Activated CD8-positive, alpha-beta T cell treated with anti-CD3 and anti-CD28 coated beads, Interleukin-2, amount 10 ng/mL, durations not matched to agents 7 days and 5 days (primary cell): ENCODE measurements at regions not wholly inside any gene's neighbourhood (a gene's known extent, or its start where the extent isn't known, plus 50 kb on each side); places are given as distances from the start of the nearest gene placed in this dataset.

Experiments used
- ATAC-seq: fragments of 150-1000 bp; cut with Tn5 transposase; one replicate; pipeline ENCODE4 v1.10.0; 2021; ENCODE audit warnings: moderate library complexity
- CTCF ChIA-PET: fragments of 350-600 bp; sonication (Branson Sonifier 250); formaldehyde crosslinking; loops from one replicate; lab custom pipeline; 2021; ENCODE audit warnings: antibody characterized with exemption; lab: Charles Lee
- POLR2A ChIA-PET: fragments of 350-600 bp; sonication (Branson Sonifier 250); formaldehyde crosslinking; loops from one replicate; lab custom pipeline; 2021; ENCODE audit warnings: antibody characterized with exemption; lab: Charles Lee
- DNase-seq: peaks from one replicate; pipeline ENCODE4 v3.0.0-alpha.2; 2020
- H3K27ac Mint-ChIP-seq: one replicate; pipeline ENCODE4 v1.8.0; 2021; ENCODE audit warnings: mild to moderate bottlenecking, mixed read lengths
- H3K27me3 Mint-ChIP-seq: one replicate; pipeline ENCODE4 v1.8.0; 2021; ENCODE audit warnings: low read depth, mixed read lengths
- H3K36me3 Mint-ChIP-seq: one replicate; pipeline ENCODE4 v1.8.0; 2021; ENCODE audit warnings: low read depth, mixed read lengths
- H3K4me1 Mint-ChIP-seq: one replicate; pipeline ENCODE4 v1.8.0; 2021; ENCODE audit warnings: low read depth, mixed read lengths
- H3K4me3 Mint-ChIP-seq: one replicate; pipeline ENCODE4 v1.8.0; 2021; ENCODE audit warnings: mild to moderate bottlenecking, mixed read lengths
- H3K9me3 Mint-ChIP-seq: one replicate; pipeline ENCODE4 v1.8.0; 2022; ENCODE audit warnings: mixed read lengths; ENCODE audit not compliant: insufficient read depth

DNA sequence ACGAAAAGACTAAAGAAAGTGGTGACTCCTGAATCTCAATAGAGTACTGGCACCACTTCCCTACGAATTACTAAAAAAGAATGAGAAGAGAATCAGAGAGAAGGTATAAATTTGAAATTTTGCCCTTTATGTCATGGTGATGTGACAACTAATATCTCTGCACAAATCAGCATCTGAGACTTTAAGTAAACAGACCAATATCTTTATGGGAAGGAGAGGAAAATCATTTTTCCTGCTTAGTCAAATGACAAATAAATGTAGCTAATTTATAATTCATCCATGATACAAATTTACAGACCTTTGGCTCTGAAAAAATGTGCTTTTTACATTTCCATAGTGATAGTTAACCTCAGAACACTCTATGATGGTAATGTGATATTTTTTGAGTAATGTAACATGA is 424.8 kb upstream of the EPHA5 start:
- Mint-ChIP-seq H3K4me3 (no peak overlapping the region), H3K27me3 (no peaks in the 10 kb centered on the region), H3K9me3 (peaks cover 3% of the 10 kb centered on the region), H3K27ac (no peak overlapping the region), H3K4me1 (no peaks in the 10 kb centered on the region), H3K36me3 (no peaks in the 10 kb centered on the region)
- ATAC-seq (no peak), DNase-seq (no peak)
- POLR2A ChIA-PET: no interaction called here
- CTCF ChIA-PET: no interaction called here

DNA sequence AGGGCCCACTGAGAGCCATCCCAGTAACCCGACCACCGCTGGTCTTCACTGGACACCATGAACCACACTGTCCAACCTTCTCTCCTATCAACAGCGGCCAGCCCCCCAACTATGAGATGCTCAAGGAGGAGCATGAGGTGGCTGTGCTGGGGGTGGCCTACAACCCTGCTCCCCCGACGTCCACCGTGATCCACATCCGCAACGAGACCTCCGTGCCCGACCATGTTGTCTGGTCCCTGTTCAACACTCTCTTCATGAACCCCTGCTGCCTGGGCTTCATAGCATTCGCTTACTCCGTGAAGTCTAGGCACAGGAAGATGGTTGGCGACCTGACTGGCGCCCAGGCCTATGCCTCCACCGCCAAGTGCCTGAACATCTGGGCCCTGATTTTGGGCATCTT is 423.8 kb upstream of the EPHA5 start:
- H3K27ac Mint-ChIP-seq: no peak overlapping the region
- peaks cover 3% of the 10 kb centered on the region for H3K9me3 Mint-ChIP-seq
- H3K4me1 Mint-ChIP-seq: no peaks in the 10 kb centered on the region
- CTCF ChIA-PET: no interaction called here
- ATAC-seq: no peak
- no peak for DNase-seq
- H3K27me3 Mint-ChIP-seq: no peaks in the 10 kb centered on the region
- POLR2A ChIA-PET: no interaction called here
- H3K4me3 Mint-ChIP-seq: no peak overlapping the region
- no peaks in the 10 kb centered on the region for H3K36me3 Mint-ChIP-seq

DNA sequence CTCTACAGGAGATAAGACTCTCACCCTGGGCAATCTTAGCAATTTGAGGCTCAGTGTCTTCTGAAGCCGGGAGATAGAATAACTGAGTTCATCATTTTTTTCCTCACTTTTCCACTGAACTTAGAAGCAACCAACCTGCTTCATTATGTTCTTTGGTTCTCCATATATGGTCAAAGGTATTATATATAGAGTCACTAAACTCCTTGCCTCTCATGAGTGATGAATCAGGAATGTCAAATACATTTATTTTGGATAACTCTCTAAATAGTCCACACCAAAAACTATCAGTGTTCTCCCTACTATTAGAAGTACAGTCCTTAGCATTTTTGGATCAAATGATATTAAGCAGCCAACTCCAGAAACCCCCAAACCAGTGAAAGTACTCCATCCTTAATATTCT is 421.5 kb upstream of the EPHA5 start:
- ATAC-seq (no peak), DNase-seq (no peak)
- no peaks in the 10 kb centered on the region for H3K4me1 Mint-ChIP-seq
- H3K9me3 Mint-ChIP-seq: peaks cover 6% of the 10 kb centered on the region
- H3K4me3 Mint-ChIP-seq: no peak overlapping the region
- POLR2A ChIA-PET: no interaction called here
- CTCF ChIA-PET: no interaction called here
- H3K27me3 Mint-ChIP-seq: no peaks in the 10 kb centered on the region
- H3K27ac Mint-ChIP-seq: no peak overlapping the region
- no peaks in the 10 kb centered on the region for H3K36me3 Mint-ChIP-seq

DNA sequence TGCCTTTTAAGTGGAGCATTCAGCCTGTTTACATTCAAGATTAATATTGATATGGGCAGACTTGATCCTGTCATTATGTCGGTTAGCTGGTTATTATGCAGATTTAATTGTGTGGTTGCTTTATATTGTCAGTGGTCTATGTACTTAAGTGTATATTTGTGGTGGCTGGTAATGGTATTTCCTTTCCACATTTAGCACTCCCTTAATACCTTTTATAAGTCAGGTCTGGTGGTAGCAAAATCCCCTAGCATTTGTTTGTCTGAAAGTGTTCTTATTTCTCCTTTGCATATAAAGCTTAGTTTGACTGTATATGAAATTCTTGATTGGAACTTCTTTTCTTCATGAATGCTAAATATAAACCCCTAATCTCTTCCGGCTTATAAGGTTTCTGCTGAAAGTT is 403.7 kb upstream of the EPHA5 start:
- ATAC-seq: no peak
- Mint-ChIP-seq H3K27me3 (no peaks in the 10 kb centered on the region), H3K4me1 (no peaks in the 10 kb centered on the region), H3K4me3 (no peak overlapping the region), H3K36me3 (no peaks in the 10 kb centered on the region), H3K27ac (no peak overlapping the region), H3K9me3 (peaks cover 9% of the 10 kb centered on the region)
- ChIA-PET CTCF (no interaction called here), POLR2A (no interaction called here)
- DNase-seq: no peak

DNA sequence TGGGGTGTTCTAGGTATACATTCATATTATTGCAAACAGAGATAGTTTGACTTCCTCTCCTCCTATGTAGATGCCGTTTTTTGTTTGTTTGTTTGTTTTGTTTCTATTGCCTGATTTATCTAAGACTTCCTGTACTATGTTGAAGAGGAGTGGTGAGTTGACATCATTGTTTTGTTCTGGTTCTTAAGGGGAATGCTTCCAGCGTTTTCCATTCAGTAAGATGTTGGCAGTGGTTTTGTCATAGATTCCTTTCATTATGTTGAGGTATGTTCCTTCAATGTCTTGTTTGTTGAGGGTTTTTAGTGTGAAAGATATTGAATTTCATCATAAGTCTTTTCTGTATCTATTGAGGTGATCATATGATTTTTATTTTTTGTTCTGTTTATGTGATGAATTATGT is 401.6 kb upstream of the EPHA5 start:
- Mint-ChIP-seq H3K9me3 (peaks cover 12% of the 10 kb centered on the region), H3K36me3 (no peaks in the 10 kb centered on the region), H3K4me3 (no peak overlapping the region), H3K27ac (no peak overlapping the region), H3K27me3 (no peaks in the 10 kb centered on the region), H3K4me1 (no peaks in the 10 kb centered on the region)
- ATAC-seq: no peak
- POLR2A ChIA-PET: no interaction called here
- DNase-seq: no peak
- CTCF ChIA-PET: no interaction called here

DNA sequence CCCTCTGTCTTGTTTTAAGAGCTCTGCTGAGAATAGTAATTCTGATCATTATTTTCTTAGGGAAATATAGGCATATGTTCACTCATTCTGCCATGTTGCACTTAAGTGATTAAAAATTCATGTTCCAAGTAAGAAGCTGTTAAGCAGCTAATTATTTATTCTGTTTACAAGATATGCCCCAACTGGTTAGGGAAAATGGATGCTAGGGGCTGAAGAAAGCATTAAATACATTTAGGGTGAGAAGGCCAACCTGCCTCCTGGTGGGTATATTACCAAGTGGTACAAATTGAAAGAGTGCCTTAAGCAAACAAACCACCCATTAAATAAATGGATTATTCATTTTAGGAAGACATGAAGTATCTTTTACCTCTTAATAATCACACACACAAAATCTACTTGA is 392.6 kb upstream of the EPHA5 start:
- no peak overlapping the region for H3K27ac Mint-ChIP-seq
- ChIA-PET POLR2A (no interaction called here), CTCF (no interaction called here)
- DNase-seq: no peak
- H3K4me3 Mint-ChIP-seq: no peak overlapping the region
- no peaks in the 10 kb centered on the region for H3K36me3 Mint-ChIP-seq
- ATAC-seq: no peak
- H3K9me3 Mint-ChIP-seq: no peaks in the 10 kb centered on the region
- no peaks in the 10 kb centered on the region for H3K4me1 Mint-ChIP-seq
- H3K27me3 Mint-ChIP-seq: no peaks in the 10 kb centered on the region

DNA sequence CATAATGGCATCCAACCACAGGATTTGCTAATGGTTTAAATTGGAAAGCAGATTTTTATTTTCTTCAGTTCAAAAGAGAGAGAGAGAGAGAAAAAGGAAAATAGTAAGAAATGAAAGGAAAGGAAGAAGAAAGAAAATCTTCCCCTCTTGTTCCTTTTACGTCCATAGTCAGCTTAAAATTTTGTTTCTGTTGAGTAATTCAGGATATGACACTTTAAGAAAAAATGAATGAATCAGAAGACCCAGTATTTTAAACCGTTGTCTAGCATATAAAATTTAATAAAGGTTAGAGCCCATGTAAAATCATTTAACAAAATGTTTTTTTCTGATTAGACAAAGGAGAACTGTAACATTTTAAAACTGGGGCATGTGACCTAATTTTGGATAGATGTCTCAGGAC is 391.8 kb upstream of the EPHA5 start:
- no peak for DNase-seq
- H3K4me3 Mint-ChIP-seq: no peak overlapping the region
- H3K36me3 Mint-ChIP-seq: no peaks in the 10 kb centered on the region
- no peak overlapping the region for H3K27ac Mint-ChIP-seq
- H3K4me1 Mint-ChIP-seq: no peaks in the 10 kb centered on the region
- POLR2A ChIA-PET: no interaction called here
- no peaks in the 10 kb centered on the region for H3K27me3 Mint-ChIP-seq
- CTCF ChIA-PET: no interaction called here
- no peaks in the 10 kb centered on the region for H3K9me3 Mint-ChIP-seq
- no peak for ATAC-seq

DNA sequence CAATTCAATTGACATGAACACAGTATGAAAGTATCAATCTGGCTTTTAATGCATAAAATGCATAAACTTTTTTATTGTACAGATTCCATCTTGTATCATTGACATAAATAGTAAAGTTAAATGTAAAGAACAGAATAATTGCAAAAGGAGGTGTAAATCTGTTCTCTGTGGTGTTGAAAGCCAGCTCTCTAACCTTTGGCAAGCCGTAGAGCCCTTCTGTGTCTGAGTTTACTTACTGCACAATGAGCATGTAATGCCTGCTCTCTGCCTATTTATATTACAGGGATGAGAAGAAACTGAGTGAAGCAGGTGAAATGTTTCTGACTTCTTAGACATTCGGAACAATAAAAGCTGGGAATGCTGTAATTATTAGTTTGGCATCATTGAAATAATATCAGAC is 389.3 kb upstream of the EPHA5 start:
- Mint-ChIP-seq H3K27me3 (no peaks in the 10 kb centered on the region), H3K4me1 (no peaks in the 10 kb centered on the region), H3K36me3 (no peaks in the 10 kb centered on the region), H3K4me3 (no peak overlapping the region), H3K9me3 (peaks cover 3% of the 10 kb centered on the region), H3K27ac (no peak overlapping the region)
- no peak for DNase-seq
- CTCF ChIA-PET: no interaction called here
- ATAC-seq: no peak
- POLR2A ChIA-PET: no interaction called here

DNA sequence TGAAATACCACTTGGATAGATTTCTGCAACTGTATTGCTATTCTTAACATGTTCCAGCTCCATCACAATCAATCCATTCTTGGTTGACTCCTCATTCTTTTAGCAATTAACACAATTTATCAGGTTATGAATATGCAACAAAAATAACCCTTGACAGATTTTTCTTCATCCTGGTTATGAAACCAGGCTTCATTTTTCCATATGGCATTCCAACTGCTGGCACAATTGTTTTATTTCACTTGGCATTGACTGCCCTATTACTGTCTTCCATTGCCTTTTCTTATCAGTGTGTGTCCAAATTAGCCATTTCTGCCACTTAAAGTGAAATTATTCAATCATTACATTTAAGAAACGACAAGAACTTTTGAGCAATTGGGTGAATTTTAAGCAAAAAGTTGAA is 388.8 kb upstream of the EPHA5 start:
- no peaks in the 10 kb centered on the region for H3K27me3 Mint-ChIP-seq
- no peak for ATAC-seq
- POLR2A ChIA-PET: no interaction called here

DNA sequence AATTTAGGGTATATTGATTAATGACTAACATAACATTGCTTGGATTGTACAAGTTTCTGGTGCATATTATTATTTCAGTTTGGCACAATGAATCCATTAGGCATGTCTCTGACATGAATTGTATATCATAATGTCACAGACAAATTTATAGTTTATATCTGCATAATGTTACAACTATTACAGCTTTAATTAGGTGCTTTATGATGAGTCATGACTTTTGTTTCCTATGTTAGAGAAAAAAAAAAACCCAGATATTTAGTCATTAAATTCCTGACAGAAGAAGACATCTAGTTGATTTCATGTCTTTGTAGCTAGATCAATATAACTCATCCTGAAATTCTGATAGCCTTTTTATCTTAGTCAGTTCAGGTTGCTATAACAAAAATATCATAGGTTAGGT is 385.7 kb upstream of the EPHA5 start:
- Mint-ChIP-seq H3K36me3 (no peaks in the 10 kb centered on the region), H3K27me3 (no peaks in the 10 kb centered on the region), H3K27ac (no peak overlapping the region), H3K4me1 (no peaks in the 10 kb centered on the region), H3K4me3 (no peak overlapping the region), H3K9me3 (peaks cover 3% of the 10 kb centered on the region)
- ChIA-PET CTCF (no interaction called here), POLR2A (no interaction called here)
- no peak for DNase-seq
- ATAC-seq: no peak

More for the DNA sequence above, 388.8 kb upstream of the EPHA5 start:
- Mint-ChIP-seq H3K36me3 (no peaks in the 10 kb centered on the region), H3K9me3 (peaks cover 3% of the 10 kb centered on the region), H3K4me3 (no peak overlapping the region), H3K4me1 (no peaks in the 10 kb centered on the region), H3K27ac (no peak overlapping the region)
- CTCF ChIA-PET: no interaction called here
- no peak for DNase-seq

DNA sequence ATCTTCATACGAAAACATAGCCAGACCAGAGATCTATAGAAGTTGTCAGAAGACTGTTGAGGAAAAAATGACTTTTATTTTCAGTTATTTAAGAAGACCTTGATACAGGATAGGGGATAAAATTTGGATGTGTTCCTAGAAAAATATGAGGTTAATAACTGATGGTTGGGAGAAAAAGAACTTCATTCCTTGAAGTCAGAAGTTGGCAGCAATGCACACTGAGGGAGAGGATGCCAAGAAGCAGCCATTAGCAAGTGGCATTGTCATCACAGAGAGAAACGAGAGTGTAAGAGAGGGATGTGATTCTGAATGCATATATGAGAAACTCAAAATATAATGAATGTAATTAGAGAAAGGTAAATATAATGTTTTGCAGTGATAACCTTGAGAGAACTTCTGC is 382.1 kb upstream of the EPHA5 start:
- H3K27ac Mint-ChIP-seq: no peak overlapping the region
- H3K27me3 Mint-ChIP-seq: no peaks in the 10 kb centered on the region
- DNase-seq: no peak
- H3K36me3 Mint-ChIP-seq: no peaks in the 10 kb centered on the region
- ChIA-PET POLR2A (no interaction called here), CTCF (no interaction called here)
- no peaks in the 10 kb centered on the region for H3K4me1 Mint-ChIP-seq
- H3K4me3 Mint-ChIP-seq: no peak overlapping the region
- ATAC-seq: no peak
- H3K9me3 Mint-ChIP-seq: peaks cover 3% of the 10 kb centered on the region

DNA sequence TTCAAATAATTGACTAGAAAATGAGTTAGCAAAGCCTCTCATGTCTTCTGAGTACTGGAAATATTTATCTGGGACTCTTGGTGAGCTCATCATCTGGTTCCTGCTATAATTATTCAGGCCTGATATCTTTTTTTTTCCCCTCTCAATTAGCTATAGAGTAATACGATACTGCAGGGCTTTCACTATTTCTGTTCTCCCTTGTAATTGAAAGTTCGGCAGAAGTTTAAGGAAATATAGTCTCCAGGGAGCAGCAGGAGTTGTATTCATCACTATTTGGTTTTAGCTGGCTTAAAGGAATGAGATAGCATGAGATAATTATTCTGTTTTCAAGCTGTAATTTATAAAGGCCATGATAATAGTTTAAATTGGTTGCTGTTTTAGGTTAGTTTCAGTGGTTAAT is 378.6 kb upstream of the EPHA5 start:
- CTCF ChIA-PET: no interaction called here
- Mint-ChIP-seq H3K27me3 (no peaks in the 10 kb centered on the region), H3K9me3 (no peaks in the 10 kb centered on the region), H3K36me3 (no peaks in the 10 kb centered on the region), H3K27ac (no peak overlapping the region), H3K4me1 (no peaks in the 10 kb centered on the region), H3K4me3 (no peak overlapping the region)
- POLR2A ChIA-PET: no interaction called here
- DNase-seq (no peak), ATAC-seq (no peak)

DNA sequence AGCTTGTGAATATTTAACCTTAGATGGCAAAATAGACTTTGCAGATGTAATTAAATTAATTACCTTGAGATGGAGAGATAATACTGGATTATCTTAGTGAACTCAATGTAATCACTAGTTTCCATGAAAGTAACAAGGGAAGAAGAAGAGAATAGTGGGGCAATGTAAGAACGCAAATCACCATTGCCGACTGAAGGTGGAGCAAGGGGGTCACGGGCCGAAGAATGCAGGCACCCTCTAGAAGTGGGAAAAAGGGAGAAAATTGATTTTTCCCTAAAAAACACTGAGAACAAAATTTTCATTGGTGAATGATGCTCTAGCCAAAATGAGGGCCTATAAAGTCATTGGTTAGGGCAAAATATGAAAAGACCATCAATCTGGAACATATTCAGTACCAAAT is 375.6 kb upstream of the EPHA5 start:
- no peak for ATAC-seq
- Mint-ChIP-seq H3K9me3 (peaks cover 5% of the 10 kb centered on the region), H3K27me3 (no peaks in the 10 kb centered on the region), H3K4me1 (no peaks in the 10 kb centered on the region), H3K27ac (no peak overlapping the region), H3K36me3 (no peaks in the 10 kb centered on the region), H3K4me3 (no peak overlapping the region)
- CTCF ChIA-PET: no interaction called here
- POLR2A ChIA-PET: no interaction called here
- DNase-seq: no peak
